ENCODE measurements at regions not wholly inside any gene's neighbourhood (a gene's known extent, or its start where the extent isn't known, plus 50 kb on each side); places are given as distances from the start of the nearest gene placed in this dataset.
A peak's percentile ranks its signal among the peaks of the same experiment; 100 is the strongest.

DNA sequence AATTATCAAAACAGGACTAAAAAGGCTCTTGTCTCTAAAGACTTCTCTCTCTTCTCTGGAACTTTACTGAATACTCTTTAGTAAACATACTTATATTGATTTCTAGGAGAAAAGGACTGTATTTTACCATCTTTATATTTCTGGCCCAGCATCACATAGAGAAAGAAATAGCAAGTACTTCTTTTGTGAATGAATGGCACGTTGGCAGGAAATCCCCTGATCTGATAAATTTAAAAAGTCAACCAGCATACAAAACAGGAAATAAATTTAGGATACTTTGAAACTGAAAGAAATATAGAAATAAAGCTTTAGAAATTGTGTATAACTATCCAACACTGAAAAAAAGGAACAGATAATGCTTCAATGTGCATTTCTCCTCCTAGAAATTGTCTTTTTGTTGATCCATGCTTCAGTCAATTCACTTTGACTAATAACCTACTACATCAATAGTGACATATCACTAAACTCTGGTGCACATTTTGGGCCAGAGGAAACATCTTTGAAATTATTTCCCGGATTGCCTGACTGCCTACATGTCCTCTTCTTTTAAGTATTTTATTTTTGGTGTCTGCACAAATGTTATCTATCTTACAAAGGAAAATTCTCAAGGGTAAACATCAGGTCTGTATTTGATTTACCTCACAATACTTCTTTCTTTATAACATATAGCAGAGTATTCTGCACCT, 183.5 kb upstream of the FSTL5 start:
- in situ Hi-C loops (cut with HindIII; ENCODE audit: low sequenced_read_pairs) = no loop called here
- DNase-seq (ENCODE audit: low spot score) = peak; percentile 36

DNA sequence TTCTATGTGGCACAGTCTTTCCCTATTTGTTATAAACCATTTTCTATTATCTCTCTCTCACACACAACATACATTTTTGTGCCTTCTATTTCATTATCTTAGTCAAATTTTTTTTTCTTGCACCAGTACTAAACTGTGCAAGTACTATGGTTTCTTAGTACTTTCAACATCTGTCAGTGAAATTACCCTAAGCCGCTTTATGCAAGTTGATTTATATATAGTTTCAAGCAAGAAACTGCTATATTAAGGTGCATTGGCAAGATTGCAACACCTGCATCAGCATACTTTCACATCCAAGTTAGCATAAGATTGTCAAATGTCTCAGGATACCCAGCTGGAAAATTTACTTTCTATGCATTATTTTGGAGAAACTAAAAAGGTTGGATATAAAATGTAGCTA, 180.2 kb upstream of the FSTL5 start:
- in situ Hi-C loops (cut with HindIII; ENCODE audit: low sequenced_read_pairs) = no loop called here
- DNase-seq (ENCODE audit: low spot score) = no peak

DNA sequence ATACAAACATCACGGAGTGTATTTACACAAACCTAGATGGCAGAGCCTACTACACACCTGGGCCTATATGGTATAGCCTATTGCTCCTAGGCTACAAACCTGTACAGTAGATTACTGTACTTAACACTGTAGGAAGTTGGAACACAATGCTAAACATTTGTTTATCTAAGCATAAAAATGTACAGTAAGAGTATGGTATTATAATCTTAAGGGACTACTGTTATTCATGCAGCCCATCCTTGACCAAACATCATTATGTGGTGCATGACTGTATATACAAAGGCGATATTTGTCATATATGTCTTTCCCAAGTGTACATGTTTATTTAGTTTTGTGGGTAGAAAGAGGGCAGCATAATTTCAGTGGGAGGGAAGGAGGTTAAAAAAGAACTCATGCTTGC, 177.7 kb upstream of the FSTL5 start:
- in situ Hi-C loops (cut with HindIII; ENCODE audit: low sequenced_read_pairs) = no loop called here
- no peak for DNase-seq (ENCODE audit: low spot score)

DNA sequence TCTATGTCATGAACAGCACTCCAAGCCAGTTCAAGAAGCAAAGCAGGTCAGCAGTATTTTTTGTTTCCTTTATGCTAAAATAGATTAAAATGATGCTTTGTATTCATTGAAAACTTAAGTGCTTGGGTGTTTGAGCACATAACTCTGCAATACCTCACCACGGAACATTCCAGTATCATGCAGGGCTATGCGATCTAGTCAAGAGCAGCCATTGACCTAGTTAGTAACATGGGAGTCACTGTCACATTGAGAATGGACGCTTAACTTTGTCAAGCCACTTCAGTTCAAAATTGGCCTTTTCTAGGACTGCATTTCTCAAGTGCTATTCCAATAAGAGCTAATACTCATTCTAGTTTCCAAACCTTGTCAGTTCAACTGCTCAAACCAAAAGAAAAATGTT, 160.1 kb upstream of the FSTL5 start:
- in situ Hi-C loops (cut with HindIII; ENCODE audit: low sequenced_read_pairs) = no loop called here
- no peak for DNase-seq (ENCODE audit: low spot score)

DNA sequence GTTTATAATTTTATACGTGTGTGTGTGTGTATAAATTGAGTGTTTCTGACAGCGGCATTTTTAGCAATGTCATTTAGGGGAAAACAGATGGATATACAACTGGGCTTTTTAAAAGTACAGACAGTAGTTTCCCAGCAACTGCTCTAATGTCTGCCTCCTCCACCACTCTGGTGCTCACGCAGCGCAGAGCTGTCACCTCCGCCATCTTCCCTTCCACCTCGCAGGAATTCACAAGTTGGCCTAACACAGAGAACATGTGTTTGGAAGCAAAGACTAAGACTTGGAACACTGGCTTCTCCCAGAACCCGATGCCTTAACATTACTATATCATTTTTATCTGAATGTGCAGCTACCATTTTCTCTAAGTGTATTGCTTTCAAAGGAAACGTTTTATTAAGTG, 158.3 kb upstream of the FSTL5 start:
- no peak for DNase-seq (ENCODE audit: low spot score)
- in situ Hi-C loops (cut with HindIII; ENCODE audit: low sequenced_read_pairs) = no loop called here

DNA sequence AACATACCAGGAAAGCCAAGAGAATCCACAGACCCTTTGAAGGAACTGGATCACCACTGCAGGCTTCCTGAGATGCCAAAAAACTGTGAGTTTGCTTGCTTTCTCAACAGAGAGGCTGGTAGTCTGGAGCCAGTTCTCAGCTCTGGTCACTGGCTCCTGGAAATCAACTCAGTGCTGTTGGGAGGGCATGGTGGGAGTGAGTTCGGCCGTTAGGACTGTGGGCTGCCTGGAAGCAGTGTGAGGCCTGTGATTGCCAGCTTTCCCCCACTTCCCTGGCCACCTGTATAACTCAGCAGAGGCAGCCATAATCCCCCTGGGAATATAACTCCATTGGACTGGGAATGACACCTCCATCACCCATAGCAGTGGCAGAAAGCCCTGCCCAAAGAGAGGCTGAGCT, 122.0 kb upstream of the FSTL5 start:
- DNase-seq (ENCODE audit: low spot score) = no peak
- in situ Hi-C loops (cut with HindIII; ENCODE audit: low sequenced_read_pairs) = no loop called here

DNA sequence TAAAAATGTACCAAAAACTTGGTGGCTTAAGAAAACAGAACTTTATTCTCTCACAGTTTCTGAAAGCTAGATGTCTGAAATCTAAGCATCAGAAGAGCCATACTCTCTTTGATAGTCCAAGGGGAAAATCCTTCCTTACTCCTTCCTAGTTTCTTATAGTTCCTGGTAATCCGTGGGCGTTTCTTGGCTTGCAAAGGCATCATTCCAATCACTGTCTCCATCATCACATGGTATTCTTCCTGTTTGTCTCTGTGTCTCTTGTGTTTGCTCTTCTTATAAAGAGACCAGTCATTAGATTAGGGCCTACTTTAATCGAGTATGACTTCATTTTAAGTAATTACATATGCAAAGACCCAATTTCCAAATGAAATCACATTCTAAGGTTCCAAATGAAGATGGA, 118.9 kb upstream of the FSTL5 start:
- DNase-seq (ENCODE audit: low spot score) = no peak
- in situ Hi-C loops (cut with HindIII; ENCODE audit: low sequenced_read_pairs) = no loop called here

DNA sequence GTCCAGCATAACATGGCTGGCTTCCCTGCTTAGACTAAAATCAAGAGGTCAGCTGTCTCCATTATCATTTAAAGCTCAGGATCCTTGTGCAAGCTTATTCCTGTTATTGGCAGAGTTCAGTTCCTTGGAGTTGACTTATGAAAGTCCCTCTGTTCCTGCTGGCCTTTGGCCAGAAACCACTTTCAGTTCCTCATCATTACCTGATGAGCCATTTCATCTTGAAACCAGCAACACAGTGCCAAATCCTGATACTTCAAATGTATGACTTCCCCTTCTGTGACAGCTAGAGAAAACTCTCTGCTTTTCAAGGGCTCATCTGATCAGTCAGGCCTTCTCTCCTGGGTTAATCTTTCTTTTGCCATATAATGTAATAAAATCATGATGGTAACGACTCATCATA, 110.6 kb upstream of the FSTL5 start:
- in situ Hi-C loops (cut with HindIII; ENCODE audit: low sequenced_read_pairs) = no loop called here
- DNase-seq (ENCODE audit: low spot score) = peak; percentile 4

DNA sequence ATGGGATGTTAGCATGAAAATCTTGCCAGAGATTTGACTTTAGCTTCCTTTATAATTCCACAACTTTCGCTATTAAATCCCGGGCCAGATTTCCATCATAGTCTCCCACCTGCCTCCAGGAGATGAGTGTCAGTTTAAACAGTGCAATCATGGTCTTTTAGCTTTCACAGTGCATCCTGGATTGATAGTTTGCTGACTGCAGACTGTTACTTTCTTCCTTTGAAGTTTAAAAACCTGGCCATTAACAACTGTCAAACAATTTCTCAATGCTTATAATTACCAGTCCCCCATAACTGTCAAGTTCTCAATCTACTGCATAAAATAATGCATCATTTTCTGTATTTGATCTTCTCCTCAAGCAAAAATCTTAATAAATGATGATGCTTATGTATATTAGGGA, 108.4 kb upstream of the FSTL5 start:
- in situ Hi-C loops (cut with HindIII; ENCODE audit: low sequenced_read_pairs) = no loop called here
- no peak for DNase-seq (ENCODE audit: low spot score)

DNA sequence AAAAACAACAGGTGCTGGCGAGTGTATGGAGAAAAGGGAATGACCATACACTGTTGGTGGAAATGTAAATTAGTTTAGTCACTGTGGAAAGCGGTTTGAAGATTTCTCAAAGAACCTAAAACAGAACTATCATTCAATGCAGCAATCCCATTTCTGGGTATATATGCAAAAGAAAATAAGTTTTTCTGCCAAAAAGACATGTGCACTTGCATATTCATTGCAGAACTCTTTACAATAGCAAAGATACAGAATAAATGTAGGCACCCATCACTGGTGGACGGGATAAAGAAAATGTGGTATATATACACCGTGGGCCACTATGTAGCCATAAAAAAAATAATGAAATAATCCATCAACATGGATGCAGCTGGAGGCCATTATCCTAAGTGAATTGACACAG, 105.1 kb upstream of the FSTL5 start:
- DNase-seq (ENCODE audit: low spot score) = no peak
- in situ Hi-C loops (cut with HindIII; ENCODE audit: low sequenced_read_pairs) = no loop called here

DNA sequence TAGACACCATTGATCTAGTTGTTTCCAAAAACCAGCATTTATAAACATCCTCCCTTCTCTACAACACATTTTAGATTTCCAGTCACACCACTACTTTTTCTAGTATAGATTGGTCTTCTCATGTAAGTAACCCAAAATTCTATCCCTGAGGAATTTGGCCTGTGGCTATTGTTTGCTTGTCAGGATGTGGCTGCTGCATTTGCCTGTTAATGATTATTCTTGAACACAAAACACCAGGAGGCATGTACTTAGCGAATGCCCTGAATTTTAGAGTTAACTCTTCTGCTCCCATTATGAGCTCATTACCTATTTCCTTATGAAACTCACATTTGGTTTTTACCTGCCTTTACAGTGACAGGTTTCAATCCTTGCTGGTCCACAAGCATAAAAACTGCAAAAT, 102.0 kb upstream of the FSTL5 start:
- in situ Hi-C loops (cut with HindIII; ENCODE audit: low sequenced_read_pairs) = no loop called here
- no peak for DNase-seq (ENCODE audit: low spot score)

DNA sequence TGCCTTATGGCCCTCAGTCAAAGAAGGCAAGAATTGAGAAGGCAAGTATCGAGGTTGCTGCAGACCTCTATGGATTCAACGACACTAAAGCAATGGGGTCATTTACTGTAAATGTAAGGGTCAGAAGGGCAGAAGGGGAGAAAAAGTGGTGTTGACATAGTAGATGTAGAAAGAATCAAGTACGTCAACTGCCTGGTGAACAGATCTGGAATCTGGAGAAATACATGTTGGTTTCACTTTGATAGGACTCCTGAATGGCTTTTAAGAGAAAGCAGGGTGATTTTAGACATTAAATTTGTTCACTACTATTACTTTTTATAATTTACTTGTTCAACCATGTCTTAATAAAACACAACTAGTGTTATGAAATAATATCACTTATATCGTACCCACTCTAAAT, 81.3 kb upstream of the FSTL5 start:
- in situ Hi-C loops (cut with HindIII; ENCODE audit: low sequenced_read_pairs) = no loop called here
- no peak for DNase-seq (ENCODE audit: low spot score)

DNA sequence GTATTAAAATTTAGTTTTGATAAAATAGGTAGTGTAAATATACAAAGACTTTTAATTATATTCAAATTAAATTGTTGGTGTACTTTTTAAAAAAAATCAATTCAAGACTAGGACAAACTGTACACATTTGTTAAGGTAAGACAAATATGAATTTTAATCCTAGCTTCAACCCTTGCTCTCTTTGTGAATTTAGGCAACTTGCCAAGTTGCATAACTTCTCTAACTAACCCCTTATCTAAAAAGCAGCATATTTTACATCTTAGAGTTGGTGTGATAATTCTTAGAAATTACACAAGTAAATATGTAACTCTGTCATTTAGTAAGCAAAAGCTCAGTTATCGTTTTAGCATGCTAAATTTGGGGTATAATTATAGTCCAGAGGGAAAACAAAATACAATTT, 78.1 kb upstream of the FSTL5 start:
- in situ Hi-C loops (cut with HindIII; ENCODE audit: low sequenced_read_pairs) = no loop called here
- no peak for DNase-seq (ENCODE audit: low spot score)

DNA sequence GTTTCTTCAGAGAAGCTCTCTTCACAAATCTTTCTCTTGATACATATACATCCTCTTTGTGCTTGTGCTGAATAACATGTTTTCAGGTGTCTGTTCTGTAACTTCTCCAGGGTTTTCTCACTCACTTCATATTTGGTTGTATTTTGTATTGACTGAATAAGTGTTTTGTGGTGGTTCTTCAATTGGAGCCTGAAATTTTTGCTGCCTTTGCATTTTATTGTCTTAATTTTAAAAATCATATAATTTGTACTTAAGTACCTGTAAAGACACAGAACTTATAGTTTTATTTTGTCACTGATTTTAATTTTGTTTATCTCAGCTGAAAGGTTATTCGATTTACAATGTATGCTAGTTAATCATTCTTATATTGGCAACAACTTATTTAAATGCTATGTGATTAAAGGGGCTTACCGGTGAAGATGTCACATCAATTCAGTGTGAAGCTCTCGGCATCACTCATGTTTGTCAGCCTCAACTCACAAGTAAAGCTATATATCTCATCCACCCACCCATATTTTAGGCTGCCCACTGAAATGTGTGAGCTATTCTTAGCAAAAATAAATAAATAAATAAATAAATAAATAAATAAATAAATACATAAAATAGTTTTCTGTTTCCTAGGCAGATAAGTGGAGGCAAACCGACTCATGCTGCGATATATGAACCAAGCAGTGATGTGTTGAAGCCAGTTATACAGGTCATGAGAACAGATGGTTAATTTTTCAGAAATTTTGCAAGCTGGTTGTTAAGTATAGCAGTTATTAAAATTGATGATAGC, 76.4 kb upstream of the FSTL5 start:
- in situ Hi-C loops (cut with HindIII; ENCODE audit: low sequenced_read_pairs) = no loop called here
- DNase-seq (ENCODE audit: low spot score) = no peak

DNA sequence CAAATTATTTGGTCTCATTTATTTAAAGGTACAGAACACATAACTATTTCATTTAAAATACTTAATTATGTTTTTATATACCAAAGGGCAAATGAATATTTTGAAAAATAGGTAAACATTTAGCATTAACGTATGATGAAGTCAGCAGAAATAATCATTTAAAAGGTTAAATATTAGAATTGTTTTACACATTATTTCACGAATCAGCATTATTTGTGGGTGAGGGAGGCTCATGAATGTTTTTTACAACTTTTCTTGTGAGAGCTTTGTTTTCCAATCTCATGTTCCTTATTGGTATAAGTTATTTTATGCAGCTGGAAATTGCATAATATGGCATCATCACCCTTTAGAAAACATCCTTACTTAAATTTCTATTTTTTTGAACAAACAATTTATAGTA, 73.9 kb upstream of the FSTL5 start:
- no peak for DNase-seq (ENCODE audit: low spot score)

DNA sequence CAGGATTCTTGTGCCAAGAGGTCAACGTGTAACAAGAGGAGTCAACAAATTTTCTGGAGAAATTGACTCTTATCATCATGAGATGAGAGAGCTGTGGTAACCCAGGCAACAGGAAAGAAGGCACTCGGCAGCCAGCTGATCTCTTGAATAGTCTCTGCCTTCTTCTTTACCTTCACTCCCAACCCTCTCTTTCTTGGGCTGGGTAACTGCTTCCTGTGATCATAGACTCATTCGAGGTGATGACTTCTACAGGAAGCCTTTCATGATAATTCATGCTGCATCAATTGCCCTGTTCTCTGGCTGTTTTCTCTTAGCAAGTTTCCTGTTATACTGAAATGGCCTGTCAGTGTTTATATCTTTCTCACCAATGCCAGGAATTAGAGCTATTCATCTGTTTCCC, 70.8 kb upstream of the FSTL5 start:
- no peak for DNase-seq (ENCODE audit: low spot score)
- in situ Hi-C loops (cut with HindIII; ENCODE audit: low sequenced_read_pairs) = no loop called here

More for the DNA sequence above, 73.9 kb upstream of the FSTL5 start:
- in situ Hi-C loops (cut with HindIII; ENCODE audit: low sequenced_read_pairs) = no loop called here

DNA sequence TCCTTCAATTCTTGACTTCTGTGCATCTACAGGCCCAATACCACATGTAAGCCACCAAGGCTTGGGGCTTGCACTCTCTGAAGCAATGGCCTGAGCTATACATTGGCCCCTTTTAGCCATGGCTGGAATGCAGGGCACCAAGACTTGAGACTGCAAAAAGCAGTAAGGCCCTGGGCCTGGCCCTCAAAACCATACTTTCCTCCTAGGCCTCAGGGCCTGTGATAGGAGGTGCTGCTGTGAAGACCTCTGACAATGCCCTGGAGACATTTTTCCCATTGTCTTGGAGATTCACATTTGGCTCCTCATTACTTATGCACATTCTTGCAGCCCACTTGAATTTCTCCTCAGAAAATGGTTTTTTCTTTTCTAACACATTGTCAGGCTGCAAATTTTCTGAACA, 68.5 kb upstream of the FSTL5 start:
- in situ Hi-C loops (cut with HindIII; ENCODE audit: low sequenced_read_pairs) = no loop called here
- no peak for DNase-seq (ENCODE audit: low spot score)

DNA sequence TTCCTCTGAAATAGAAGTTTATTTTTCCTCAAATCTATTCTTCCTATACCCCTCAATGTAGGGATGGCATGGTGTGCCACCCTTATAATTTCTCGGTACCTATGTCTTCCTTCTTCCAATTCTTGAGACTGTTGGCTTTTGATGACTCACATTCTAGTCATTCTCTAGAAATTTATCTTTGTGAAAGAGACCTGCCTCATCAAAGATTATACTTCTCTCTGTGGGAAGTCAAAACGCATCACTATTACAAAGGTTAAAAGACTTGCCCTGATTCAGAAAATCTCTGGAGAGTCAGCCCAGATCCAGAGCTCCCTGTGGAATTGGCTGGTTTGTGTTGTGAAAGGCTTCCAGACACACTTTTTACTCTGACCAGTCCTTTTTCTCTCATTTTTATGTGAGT, 65.9 kb upstream of the FSTL5 start:
- DNase-seq (ENCODE audit: low spot score) = no peak
- in situ Hi-C loops (cut with HindIII; ENCODE audit: low sequenced_read_pairs) = no loop called here

DNA sequence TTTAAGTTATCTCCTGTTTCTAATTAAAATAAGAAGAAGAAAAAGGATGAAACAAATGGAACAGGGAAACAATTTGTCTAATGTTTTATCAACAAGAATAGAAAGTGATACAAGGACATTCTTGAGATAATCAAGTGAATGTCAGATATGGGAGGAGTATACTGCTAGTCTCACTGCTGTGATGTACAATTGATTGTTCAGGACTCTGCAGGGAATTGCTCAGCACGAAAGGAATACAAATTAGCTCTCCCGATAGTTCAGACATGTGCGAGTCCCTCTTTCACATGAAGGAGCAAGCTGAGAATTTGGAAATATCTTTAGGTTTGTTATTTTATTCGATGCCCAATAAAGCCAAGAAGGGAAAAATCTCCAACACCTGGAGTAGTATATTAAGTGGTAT, 57.3 kb upstream of the FSTL5 start:
- no peak for DNase-seq (ENCODE audit: low spot score)
- in situ Hi-C loops (cut with HindIII; ENCODE audit: low sequenced_read_pairs) = no loop called here

Measured in G401 (cell line).